Mesendoderm (in vitro differentiated cells): ENCODE measurements at regions not wholly inside any gene's neighbourhood (a gene's known extent, or its start where the extent isn't known, plus 50 kb on each side); places are given as distances from the start of the nearest gene placed in this dataset.
"Not testable (repeated sequence)": the region's sequence is repeated elsewhere in the genome, so short reads cannot be mapped to it uniquely, and the experiment has no call there.

Source experiments
- DNase-seq: peaks from one replicate; pipeline ENCODE4 v3.0.0; 2013
- H2AK5ac ChIP-seq: 2 replicates; pipeline ENCODE4 v1.6.1; 2013; ENCODE audit warnings: low read length, inconsistent platforms
- H2BK120ac ChIP-seq: 2 replicates; pipeline ENCODE4 v1.6.1; 2013; ENCODE audit warnings: low read depth, mild to moderate bottlenecking, low read length, moderate library complexity, mixed read lengths
- H2BK15ac ChIP-seq: replicated peaks from 2 replicates; pipeline ENCODE4 v1.6.1; 2013; ENCODE audit warnings: low read depth, mild to moderate bottlenecking, moderate library complexity
- H2BK5ac ChIP-seq: 2 replicates; pipeline ENCODE4 v1.6.1; 2013; ENCODE audit warnings: low read length, inconsistent platforms
- H3K18ac ChIP-seq: 2 replicates; pipeline ENCODE4 v1.6.1; 2013; ENCODE audit warnings: mild to moderate bottlenecking, low read length, mixed read lengths
- H3K23ac ChIP-seq: one replicate; pipeline ENCODE4 v1.6.1; 2013; ENCODE audit warnings: low read length
- H3K27ac ChIP-seq: 2 replicates; pipeline ENCODE4 v1.5.1; 2013; ENCODE audit warnings: low read depth, mild to moderate bottlenecking, inconsistent platforms, low read length, moderate library complexity
- H3K27me3 ChIP-seq: 2 replicates; pipeline ENCODE4 v1.6.1; 2013; ENCODE audit warnings: low read length, control low read depth, mild to moderate bottlenecking, inconsistent platforms; ENCODE audit not compliant: insufficient read depth, poor library complexity
- H3K36me3 ChIP-seq: 2 replicates; pipeline ENCODE4 v1.6.1; 2013; ENCODE audit warnings: low read length, inconsistent platforms; ENCODE audit not compliant: control insufficient read depth, insufficient read depth
- H3K4ac ChIP-seq: one replicate; pipeline ENCODE4 v1.6.1; 2013; ENCODE audit warnings: low read depth, mild to moderate bottlenecking, low read length, moderate library complexity
- H3K4me1 ChIP-seq: 2 replicates; pipeline ENCODE4 v1.6.1; 2013; ENCODE audit warnings: low read depth, low read length, inconsistent platforms; ENCODE audit not compliant: control insufficient read depth
- H3K4me2 ChIP-seq: 2 replicates; pipeline ENCODE4 v1.6.1; 2013; ENCODE audit warnings: low read length
- H3K4me3 ChIP-seq: 2 replicates; pipeline ENCODE4 v1.5.1; 2013; ENCODE audit warnings: mild to moderate bottlenecking, low read length
- H3K56ac ChIP-seq: one replicate; pipeline ENCODE4 v1.6.1; 2013; ENCODE audit warnings: low read length
- H3K79me1 ChIP-seq: 2 replicates; pipeline ENCODE4 v1.6.1; 2013; ENCODE audit warnings: low read length, inconsistent platforms
- H3K79me2 ChIP-seq: 2 replicates; pipeline ENCODE4 v1.6.1; 2013; ENCODE audit warnings: mild to moderate bottlenecking, low read length; ENCODE audit not compliant: control insufficient read depth, insufficient read depth
- H3K9ac ChIP-seq: 2 replicates; pipeline ENCODE4 v1.6.1; 2013; ENCODE audit warnings: low read length, inconsistent platforms
- H4K5ac ChIP-seq: one replicate; pipeline ENCODE4 v1.6.1; 2013; ENCODE audit warnings: low read length
- H4K8ac ChIP-seq: one replicate; pipeline ENCODE4 v1.6.1; 2013; ENCODE audit warnings: low read depth, mild to moderate bottlenecking, control low read depth, low read length, moderate library complexity
- WGBS: extraction: QIAGEN DNeasy Blood & Tissue Kit; methylation state at CpG from one replicate; pipeline ENCODE4 v1.1.7; 2013; ENCODE audit warnings: low lambda C conversion rate, missing lambda C conversion rate; ENCODE audit not compliant: insufficient coverage; ENCODE audit errors: extremely low coverage; 5-methylcytosine and 5-hydroxymethylcytosine counted together

GRCh38 chr20:53735536-53736050 lies 142.0 kb upstream of the ZNF217 start:
- H3K79me1 ChIP-seq, result no peaks in the 10 kb centered on the region
- no peak overlapping the region for H3K23ac ChIP-seq
- no peak overlapping the region for H3K4me2 ChIP-seq
- no peak overlapping the region for H3K4me3 ChIP-seq
- no peak overlapping the region for H2BK120ac ChIP-seq
- H3K4me1 ChIP-seq, result peaks cover 24% of the 10 kb centered on the region
- H4K8ac ChIP-seq, result no peak overlapping the region
- no peak overlapping the region for H2BK5ac ChIP-seq
- H3K9ac ChIP-seq, result no peak overlapping the region
- no peak overlapping the region for H3K56ac ChIP-seq
- no peak overlapping the region for H3K4ac ChIP-seq
- H3K18ac ChIP-seq, result peak overlapping the region; percentile 39
- H2BK15ac ChIP-seq, result no peak overlapping the region
- no peaks in the 10 kb centered on the region for H3K27me3 ChIP-seq
- H3K36me3 ChIP-seq, result no peaks in the 10 kb centered on the region
- no peak overlapping the region for H4K5ac ChIP-seq
- no peak overlapping the region for H3K27ac ChIP-seq
- no peak for DNase-seq
- H2AK5ac ChIP-seq, result no peak overlapping the region
- H3K79me2 ChIP-seq, result no peaks in the 10 kb centered on the region
- no CpG with 5 or more reads among the region's 5 CpGs for WGBS

GRCh38 chr20:53734006-53734688 lies 140.5 kb upstream of the ZNF217 start:
- Histone ChIP-seq H2BK5ac (no peak overlapping the region), H3K56ac (no peak overlapping the region), H3K4me3 (no peak overlapping the region), H3K27ac (no peak overlapping the region), H3K4ac (no peak overlapping the region), H3K18ac (no peak overlapping the region), H3K4me1 (peaks cover 16% of the 10 kb centered on the region), H2BK120ac (no peak overlapping the region), H4K5ac (no peak overlapping the region), H3K23ac (no peak overlapping the region), H3K9ac (no peak overlapping the region), H3K79me2 (no peaks in the 10 kb centered on the region), H2AK5ac (no peak overlapping the region), H2BK15ac (no peak overlapping the region), H3K27me3 (no peaks in the 10 kb centered on the region), H3K4me2 (no peak overlapping the region), H3K36me3 (no peaks in the 10 kb centered on the region), H3K79me1 (no peaks in the 10 kb centered on the region), H4K8ac (no peak overlapping the region)
- no CpG with 5 or more reads among the region's 7 CpGs for WGBS
- peak; percentile 76 for DNase-seq

GRCh38 chr20:53731595-53731994 lies 138.0 kb upstream of the ZNF217 start:
- H3K27ac ChIP-seq, result no peak overlapping the region
- no peak overlapping the region for H2BK120ac ChIP-seq
- H3K27me3 ChIP-seq, result no peaks in the 10 kb centered on the region
- H3K23ac ChIP-seq, result no peak overlapping the region
- H3K4me3 ChIP-seq, result no peak overlapping the region
- WGBS, result no CpG with 5 or more reads among the region's 2 CpGs
- no peak overlapping the region for H2AK5ac ChIP-seq
- no peak overlapping the region for H2BK5ac ChIP-seq
- H3K56ac ChIP-seq, result no peak overlapping the region
- no peak overlapping the region for H2BK15ac ChIP-seq
- no peaks in the 10 kb centered on the region for H3K79me2 ChIP-seq
- H3K9ac ChIP-seq, result no peak overlapping the region
- H3K36me3 ChIP-seq, result no peaks in the 10 kb centered on the region
- DNase-seq, result no peak
- H4K8ac ChIP-seq, result no peak overlapping the region
- H3K79me1 ChIP-seq, result no peaks in the 10 kb centered on the region
- no peak overlapping the region for H3K4ac ChIP-seq
- no peak overlapping the region for H3K4me2 ChIP-seq
- H3K18ac ChIP-seq, result no peak overlapping the region
- peaks cover 5% of the 10 kb centered on the region for H3K4me1 ChIP-seq
- no peak overlapping the region for H4K5ac ChIP-seq

- H3K4me2 ChIP-seq, result no peak overlapping the region
- no CpG with 5 or more reads among the region's 1 CpG for WGBS
- no peak overlapping the region for H3K9ac ChIP-seq
- H2BK5ac ChIP-seq, result no peak overlapping the region
- H4K5ac ChIP-seq, result no peak overlapping the region
- H3K18ac ChIP-seq, result no peak overlapping the region
- H2BK120ac ChIP-seq, result no peak overlapping the region
- no peaks in the 10 kb centered on the region for H3K36me3 ChIP-seq
- no peaks in the 10 kb centered on the region for H3K79me1 ChIP-seq
- no peak overlapping the region for H3K56ac ChIP-seq
- H4K8ac ChIP-seq, result no peak overlapping the region
- no peaks in the 10 kb centered on the region for H3K79me2 ChIP-seq
- H3K4ac ChIP-seq, result no peak overlapping the region
- H3K4me1 ChIP-seq, result no peaks in the 10 kb centered on the region
- H2BK15ac ChIP-seq, result no peak overlapping the region
- no peak overlapping the region for H2AK5ac ChIP-seq
- no peak overlapping the region for H3K27ac ChIP-seq
- no peak overlapping the region for H3K23ac ChIP-seq
- no peaks in the 10 kb centered on the region for H3K27me3 ChIP-seq
- no peak overlapping the region for H3K4me3 ChIP-seq
- no peak for DNase-seq
Measured at GRCh38 chr20:53728359-53728758, 134.7 kb upstream of the ZNF217 start.

- H4K5ac ChIP-seq, H3K56ac ChIP-seq, H3K36me3 ChIP-seq, DNase-seq, H3K4me2 ChIP-seq, H2BK120ac ChIP-seq, H2BK5ac ChIP-seq, H3K4me3 ChIP-seq, H3K18ac ChIP-seq, H3K27me3 ChIP-seq, H3K79me2 ChIP-seq, H3K4ac ChIP-seq, H4K8ac ChIP-seq, H2AK5ac ChIP-seq, H2BK15ac ChIP-seq, H3K23ac ChIP-seq, H3K79me1 ChIP-seq, H3K27ac ChIP-seq, H3K4me1 ChIP-seq, H3K9ac ChIP-seq: not testable (repeated sequence)
- WGBS, result no CpG with 5 or more reads among the region's 4 CpGs
Measured at GRCh38 chr20:53727239-53727638, 133.6 kb upstream of the ZNF217 start.

GRCh38 chr20:53725575-53725970 lies 131.9 kb upstream of the ZNF217 start:
- H3K36me3 ChIP-seq, result no peaks in the 10 kb centered on the region
- no peak overlapping the region for H2BK15ac ChIP-seq
- no peak overlapping the region for H3K9ac ChIP-seq
- H3K23ac ChIP-seq, result no peak overlapping the region
- no CpG with 5 or more reads among the region's 11 CpGs for WGBS
- no peak overlapping the region for H2AK5ac ChIP-seq
- no peaks in the 10 kb centered on the region for H3K4me1 ChIP-seq
- H3K79me1 ChIP-seq, result no peaks in the 10 kb centered on the region
- H3K27ac ChIP-seq, result no peak overlapping the region
- no peak overlapping the region for H4K5ac ChIP-seq
- DNase-seq, result no peak
- no peaks in the 10 kb centered on the region for H3K27me3 ChIP-seq
- H2BK5ac ChIP-seq, result no peak overlapping the region
- H3K79me2 ChIP-seq, result no peaks in the 10 kb centered on the region
- no peak overlapping the region for H3K18ac ChIP-seq
- no peak overlapping the region for H2BK120ac ChIP-seq
- H3K4me2 ChIP-seq, result no peak overlapping the region
- H3K56ac ChIP-seq, result no peak overlapping the region
- no peak overlapping the region for H4K8ac ChIP-seq
- H3K4ac ChIP-seq, result no peak overlapping the region
- H3K4me3 ChIP-seq, result no peak overlapping the region
